HL-60 (cell line): ENCODE measurements at regions not wholly inside any gene's neighbourhood (a gene's known extent, or its start where the extent isn't known, plus 50 kb on each side); places are given as distances from the start of the nearest gene placed in this dataset.

Experiments
- GABPA ChIP-seq: IDR thresholded peaks from 2 replicates; pipeline ENCODE4 v1.6.1; 2012; ENCODE audit warnings: low read depth
- POLR2AphosphoS5 ChIP-seq: IDR thresholded peaks from 2 replicates; pipeline ENCODE4 v1.6.1; 2012; ENCODE audit warnings: low read depth
- REST ChIP-seq: IDR thresholded peaks from 2 replicates; pipeline ENCODE4 v1.6.1; 2012; ENCODE audit warnings: low read depth; ENCODE audit not compliant: insufficient replicate concordance
- SPI1 ChIP-seq: IDR thresholded peaks from 2 replicates; pipeline ENCODE4 v1.6.1; 2012; ENCODE audit warnings: low read depth, mild to moderate bottlenecking, borderline replicate concordance
- TF ChIP-seq, protein P1 (sequence below): IDR thresholded peaks from one replicate; pipeline ENCODE4 v1.5.1; 2011; ENCODE audit warnings: low read length, control low read depth, inconsistent platforms; ENCODE audit not compliant: insufficient read depth

DNA sequence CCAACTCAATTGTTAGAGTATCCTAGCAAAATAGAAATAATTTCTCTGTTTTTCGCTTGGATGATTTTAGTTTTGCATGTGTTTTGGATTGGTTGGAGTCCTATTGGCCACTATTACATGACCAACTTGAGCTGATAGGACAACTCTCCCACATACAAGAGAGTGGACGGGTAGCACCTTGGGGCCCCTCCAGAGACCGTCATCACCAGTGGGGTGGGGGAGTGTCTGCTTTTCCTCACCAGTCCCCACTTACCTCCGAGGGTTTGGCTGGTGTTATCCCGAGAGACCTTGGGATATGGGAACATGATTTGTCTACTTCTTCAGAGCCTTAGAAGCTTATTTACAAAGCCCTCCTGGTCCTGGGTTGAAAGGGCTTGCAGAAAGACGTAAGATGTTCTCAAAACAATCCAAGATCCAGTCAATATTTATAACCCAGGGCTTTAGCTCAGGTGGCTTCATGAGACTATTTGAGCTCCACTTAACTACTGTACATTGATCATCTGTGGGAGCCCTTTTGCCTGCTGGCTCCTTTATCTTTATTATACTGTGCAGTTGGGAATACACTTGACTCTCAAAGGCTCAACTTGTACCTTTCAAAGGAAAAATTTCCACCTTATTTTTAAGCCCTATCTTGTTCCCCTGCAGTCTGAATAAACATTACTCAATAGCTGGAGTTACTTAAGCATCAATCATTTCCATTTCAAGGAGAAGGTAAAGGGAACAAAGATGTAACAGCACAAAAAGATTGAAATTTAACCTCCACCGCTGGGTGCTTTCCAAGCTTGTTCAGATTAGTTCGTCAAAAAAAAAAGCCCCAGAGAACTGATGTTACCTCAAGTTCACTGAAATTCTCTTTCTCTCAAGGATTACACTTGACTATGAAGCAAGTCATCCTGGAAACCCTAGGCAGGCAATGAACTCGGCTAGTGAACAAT lies 119.7 kb downstream of the WDR11 start:
- TF ChIP-seq, protein P1, sequence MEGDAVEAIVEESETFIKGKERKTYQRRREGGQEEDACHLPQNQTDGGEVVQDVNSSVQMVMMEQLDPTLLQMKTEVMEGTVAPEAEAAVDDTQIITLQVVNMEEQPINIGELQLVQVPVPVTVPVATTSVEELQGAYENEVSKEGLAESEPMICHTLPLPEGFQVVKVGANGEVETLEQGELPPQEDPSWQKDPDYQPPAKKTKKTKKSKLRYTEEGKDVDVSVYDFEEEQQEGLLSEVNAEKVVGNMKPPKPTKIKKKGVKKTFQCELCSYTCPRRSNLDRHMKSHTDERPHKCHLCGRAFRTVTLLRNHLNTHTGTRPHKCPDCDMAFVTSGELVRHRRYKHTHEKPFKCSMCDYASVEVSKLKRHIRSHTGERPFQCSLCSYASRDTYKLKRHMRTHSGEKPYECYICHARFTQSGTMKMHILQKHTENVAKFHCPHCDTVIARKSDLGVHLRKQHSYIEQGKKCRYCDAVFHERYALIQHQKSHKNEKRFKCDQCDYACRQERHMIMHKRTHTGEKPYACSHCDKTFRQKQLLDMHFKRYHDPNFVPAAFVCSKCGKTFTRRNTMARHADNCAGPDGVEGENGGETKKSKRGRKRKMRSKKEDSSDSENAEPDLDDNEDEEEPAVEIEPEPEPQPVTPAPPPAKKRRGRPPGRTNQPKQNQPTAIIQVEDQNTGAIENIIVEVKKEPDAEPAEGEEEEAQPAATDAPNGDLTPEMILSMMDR, result no peak
- TF ChIP-seq POLR2AphosphoS5 (no peak), REST (no peak), GABPA (no peak), SPI1 (no peak)
